ENCODE measurements at regions not wholly inside any gene's neighbourhood (a gene's known extent, or its start where the extent isn't known, plus 50 kb on each side); places are given as distances from the start of the nearest gene placed in this dataset.

GRCh38 chr9:99561509-99561917 lies 260.2 kb upstream of the NR4A3 start:
- TF ChIP-seq POLR2AphosphoS5 (IDR thresholded peaks at IDR 0.05; ENCODE audit: low read depth, low read length) (no peak), POLR2A (IDR thresholded peaks at IDR 0.05; ENCODE audit: low read depth, low read length) (no peak), TAF1 (IDR thresholded peaks at IDR 0.05; ENCODE audit: borderline replicate concordance, low read depth, low read length) (no peak)
